HepG2 (cell line): ENCODE measurements at regions not wholly inside any gene's neighbourhood (a gene's known extent, or its start where the extent isn't known, plus 50 kb on each side); places are given as distances from the start of the nearest gene placed in this dataset.

ENCODE experiments used
- ATAC-seq: fragments of 200-7000 bp; cut with Tn5 transposase; 3 replicates; pipeline ENCODE4 v1.9.1; 2020; ENCODE audit warnings: mild to moderate bottlenecking, moderate library complexity
- BruUV-seq: library from RNA; stranded (reverse); fragments of 400-500 nt; replicated peaks from 2 replicates; lab custom pipeline; 2021; lab: Mats Ljungman, UMichigan
- CTCF ChIA-PET: fragments of 300-600 bp; formaldehyde crosslinking; extraction: SDS; loops from one replicate; lab custom pipeline; 2021; ENCODE audit warnings: low total read pairs, inconsistent platforms, low intra/inter-chr PET ratio; lab: Yijun Ruan, JAX
- POLR2A ChIA-PET: fragments of 350-600 bp; sonication (Branson Sonifier 250); formaldehyde crosslinking; loops from one replicate; lab custom pipeline; 2020; ENCODE audit warnings: antibody characterized with exemption, inconsistent platforms; lab: Yijun Ruan, JAX
- DNase-seq: peaks from one replicate; pipeline ENCODE4 v3.0.0-alpha.2; 2015; ENCODE audit warnings: low spot score
- FAIRE-seq: peaks from 3 replicates; lab custom pipeline; 2011; peaks lifted over from hg19 to GRCh38; lab: Jason Lieb, UNC
- H2AFZ ChIP-seq: one replicate; pipeline ENCODE4 v1.6.1; 2011; ENCODE audit warnings: low read length, inconsistent platforms
- H3K27ac ChIP-seq: fragments of 300-600 bp; 3 replicates; pipeline ENCODE4 v1.8.0; 2011; ENCODE audit warnings: mixed run types, mild to moderate bottlenecking, mixed read lengths, low read length, inconsistent platforms; ENCODE audit not compliant: insufficient read depth; ENCODE audit errors: extremely low read length
- H3K27me3 ChIP-seq, 2 experiments: fragments of 200-600 bp in 1 of 2; 2 replicates in 1 of 2; 3 replicates in 1 of 2; pipeline versions ENCODE4 v1.6.0 to v1.8.0; 2011; ENCODE audit warnings: low read length in 2 of 2, mild to moderate bottlenecking in 2 of 2, moderate library complexity in 2 of 2, inconsistent platforms in 1 of 2; ENCODE audit not compliant: insufficient read depth in 2 of 2, control insufficient read depth in 1 of 2
- H3K36me3 ChIP-seq, 2 experiments: fragments of 200-600 bp in 1 of 2; replicated peaks in 1 of 2; 2 replicates in 1 of 2; 3 replicates in 1 of 2; pipeline versions ENCODE4 v1.5.1 to v1.8.0; 2011; ENCODE audit warnings: low read length in 2 of 2, inconsistent platforms in 1 of 2; ENCODE audit not compliant: insufficient read depth in 2 of 2, control insufficient read depth in 1 of 2
- H3K4me1 ChIP-seq: 2 replicates; pipeline ENCODE4 v1.5.1; 2012; ENCODE audit warnings: low read length, inconsistent platforms; ENCODE audit not compliant: insufficient read depth
- H3K4me2 ChIP-seq: 2 replicates; pipeline ENCODE4 v1.6.0; 2011; ENCODE audit warnings: low read depth, low read length, inconsistent platforms
- H3K4me3 ChIP-seq, 3 experiments: fragments of 200-600 bp in 1 of 3; sonication (generic), shearing (Covaris generic) in 1 of 3; replicated peaks in 1 of 3; 2 replicates each; pipeline ENCODE4 v1.5.1; 2011 to 2016; ENCODE audit warnings: low read length in 3 of 3, inconsistent platforms in 2 of 3, low read depth in 2 of 3, mild to moderate bottlenecking in 2 of 3, control low read depth in 1 of 3, mixed read lengths in 1 of 3; ENCODE audit not compliant: insufficient read depth in 1 of 3
- H3K79me2 ChIP-seq: one replicate; pipeline ENCODE4 v1.6.1; 2011; ENCODE audit warnings: low read length, inconsistent platforms; ENCODE audit not compliant: insufficient read depth
- H3K9ac ChIP-seq: 2 replicates; pipeline ENCODE4 v1.6.0; 2011; ENCODE audit warnings: mild to moderate bottlenecking, low read depth, low read length, inconsistent platforms; ENCODE audit not compliant: insufficient read depth
- H3K9me3 ChIP-seq: 2 replicates; pipeline ENCODE4 v1.5.1; 2012; ENCODE audit warnings: mild to moderate bottlenecking, low read length
- H4K20me1 ChIP-seq: 2 replicates; pipeline ENCODE4 v1.6.0; 2011; ENCODE audit warnings: inconsistent platforms, mild to moderate bottlenecking, low read length, moderate library complexity; ENCODE audit not compliant: insufficient read depth
- BORCS8-MEF2B ChIP-seq: sonication (generic); formaldehyde crosslinking; IDR thresholded peaks from 2 replicates; pipeline ENCODE4 v1.8.0; 2022; ENCODE audit warnings: mild to moderate bottlenecking, missing genetic modification reagents
- CBFB ChIP-seq: sonication (generic); formaldehyde crosslinking; IDR thresholded peaks from 2 replicates; pipeline ENCODE4 v1.4.0; 2020; ENCODE audit warnings: missing genetic modification reagents
- KMT2B ChIP-seq: IDR thresholded peaks from 2 replicates; pipeline ENCODE4 v1.6.1; 2016; ENCODE audit warnings: missing genetic modification reagents, missing compliant biosample characterization
- MAF1 ChIP-seq: sonication (generic); formaldehyde crosslinking; IDR thresholded peaks from 2 replicates; pipeline ENCODE4 v1.5.0; 2020; ENCODE audit warnings: missing genetic modification reagents, borderline replicate concordance
- TAF1 ChIP-seq: sonication (generic); formaldehyde crosslinking; IDR thresholded peaks from 2 replicates; pipeline ENCODE4 v1.4.0; 2020; ENCODE audit warnings: missing genetic modification reagents
- ZMYM2 ChIP-seq: sonication (generic); formaldehyde crosslinking; IDR thresholded peaks from 2 replicates; pipeline ENCODE4 v1.8.0; 2022; ENCODE audit warnings: mild to moderate bottlenecking, missing genetic modification reagents
- ZNF292 ChIP-seq: sonication (generic); formaldehyde crosslinking; IDR thresholded peaks from 2 replicates; pipeline ENCODE4 v1.8.1; 2022; ENCODE audit warnings: mild to moderate bottlenecking, low read depth, missing genetic modification reagents, borderline replicate concordance
- ZNF317 ChIP-seq: sonication (generic); formaldehyde crosslinking; IDR thresholded peaks from 2 replicates; pipeline ENCODE4 v1.5.0; 2020; ENCODE audit warnings: mild to moderate bottlenecking, missing genetic modification reagents
- ZNF670 ChIP-seq: sonication (generic); formaldehyde crosslinking; IDR thresholded peaks from 2 replicates; pipeline ENCODE4 v1.8.0; 2022; ENCODE audit warnings: mild to moderate bottlenecking, missing genetic modification reagents, borderline replicate concordance
- WGBS: methylation state at CpG from one replicate; pipeline ENCODE4 v1.1.6; 2017; ENCODE audit warnings: low lambda C conversion rate; 5-methylcytosine and 5-hydroxymethylcytosine counted together
- in situ Hi-C: cut with HindIII; loops from 2 replicates; pipeline ENCODE4 v1.10.0; 2017; ENCODE audit warnings: low pct_unique_long_range_greater_than_20kb; ENCODE audit not compliant: extremely low pct_ligation_motif_present
- intact Hi-C: fragments of 100-400 bp; cut with micrococcal nuclease; formaldehyde crosslinking; loops from one replicate; pipeline ENCODE4 v1.10.0; 2022; ENCODE audit not compliant: unreplicated experiment
- TF ChIP-seq, protein P1 (sequence below): IDR thresholded peaks from 2 replicates; pipeline ENCODE4 v1.6.1; 2016; ENCODE audit warnings: missing biosample characterization, missing genetic modification reagents, low read depth
- TF ChIP-seq, protein P2 (sequence below), 2 experiments: fragments of 450-650 bp in 1 of 2; sonication (generic) in 1 of 2; formaldehyde crosslinking in 1 of 2; IDR thresholded peaks; 2 replicates each; pipeline versions ENCODE4 v1.6.1 to v1.8.0; 2016 to 2022; ENCODE audit warnings: antibody characterized with exemption in 1 of 2, mild to moderate bottlenecking in 1 of 2, missing genetic modification reagents in 1 of 2

DNA sequence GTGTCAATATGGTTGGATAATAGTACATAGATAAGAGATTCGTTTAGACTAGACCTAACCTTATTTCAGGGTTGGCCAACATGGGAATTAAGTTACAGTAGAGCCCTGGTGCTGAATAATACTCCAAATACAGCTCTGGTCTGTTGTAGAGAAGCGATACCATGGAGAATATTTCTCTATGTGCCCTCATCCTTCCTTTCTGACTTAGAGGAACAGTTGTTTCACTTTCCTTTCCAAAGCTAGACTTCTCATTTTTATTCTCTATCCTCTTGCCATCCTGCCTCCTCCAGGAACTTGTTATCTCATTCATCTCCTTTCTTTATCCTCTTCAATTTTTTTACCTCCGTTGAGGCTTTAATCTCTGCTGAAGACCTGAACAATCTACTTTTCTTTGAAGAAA, 68.9 kb downstream of the EDN1 start (continued):
- TF ChIP-seq, protein P1, sequence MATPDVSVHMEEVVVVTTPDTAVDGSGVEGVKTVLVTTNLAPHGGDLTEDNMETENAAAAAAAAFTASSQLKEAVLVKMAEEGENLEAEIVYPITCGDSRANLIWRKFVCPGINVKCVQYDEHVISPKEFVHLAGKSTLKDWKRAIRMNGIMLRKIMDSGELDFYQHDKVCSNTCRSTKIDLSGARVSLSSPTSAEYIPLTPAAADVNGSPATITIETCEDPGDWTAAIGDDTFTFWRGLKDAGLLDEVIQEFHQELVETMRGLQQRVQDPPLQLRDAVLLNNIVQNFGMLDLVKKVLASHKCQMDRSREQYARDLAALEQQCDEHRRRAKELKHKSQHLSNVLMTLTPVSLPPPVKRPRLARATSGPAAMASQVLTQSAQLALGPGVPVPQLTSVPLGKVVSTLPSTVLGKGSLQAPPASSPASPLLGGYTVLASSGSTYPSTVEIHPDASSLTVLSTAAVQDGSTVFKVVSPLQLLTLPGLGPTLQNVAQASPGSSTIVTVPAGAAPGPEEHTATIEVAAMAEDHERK (CRISPR knock-in tag): no peak
- TF ChIP-seq ZNF670 (CRISPR knock-in tag) (no peak), KMT2B (no peak), ZMYM2 (CRISPR knock-in tag) (no peak), TAF1 (CRISPR knock-in tag) (no peak), ZNF317 (CRISPR knock-in tag) (no peak)

DNA sequence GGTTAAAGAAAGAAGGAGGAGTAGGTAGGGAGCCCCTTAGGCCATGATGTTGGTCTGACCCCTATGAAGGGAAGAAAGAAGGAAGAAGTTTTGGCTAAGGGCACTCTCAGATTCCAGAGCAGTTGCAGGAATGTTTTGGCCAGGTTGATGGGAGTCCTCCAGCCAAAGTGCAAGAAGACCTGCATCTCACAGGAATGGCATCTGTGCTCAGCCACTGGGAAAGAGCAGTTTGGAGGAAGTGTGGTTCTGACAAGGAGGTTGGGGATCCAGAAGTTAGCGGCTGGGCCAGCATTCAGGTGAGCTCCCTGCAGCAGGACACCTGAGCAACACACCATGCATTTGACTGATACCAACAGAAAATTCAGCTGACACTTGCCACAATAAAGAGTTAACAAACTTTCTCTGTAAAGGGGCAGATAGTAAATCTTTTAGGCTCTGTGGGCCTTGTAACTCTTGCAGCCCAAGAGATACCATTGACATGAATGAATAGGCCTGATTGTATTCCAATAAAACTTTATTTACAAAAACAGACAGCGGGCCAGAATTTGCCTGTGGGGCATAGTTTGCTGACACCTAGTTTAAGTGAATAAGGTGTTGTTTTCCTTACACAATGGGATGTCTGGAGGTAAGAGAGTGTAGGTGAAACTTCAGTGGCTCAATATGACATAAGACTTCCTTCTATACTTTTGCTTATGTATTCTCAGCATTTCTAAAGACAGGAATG, 71.0 kb downstream of the EDN1 start:
- DNase-seq (no peak), FAIRE-seq (no peak), ATAC-seq (no peak)
- Histone ChIP-seq H3K9me3 (no peaks in the 10 kb centered on the region), H2AFZ (no peak overlapping the region), H3K27ac (no peak overlapping the region), H3K4me2 (no peak overlapping the region), H3K4me3 (no peak overlapping the region), H3K36me3 (no peaks in the 10 kb centered on the region), H3K79me2 (no peaks in the 10 kb centered on the region), H3K27me3 (no peaks in the 10 kb centered on the region), H3K9ac (no peak overlapping the region), H4K20me1 (no peaks in the 10 kb centered on the region), H3K4me1 (peaks cover 34% of the 10 kb centered on the region)
- intact Hi-C loops: no loop called here
- in situ Hi-C loops: no loop called here
- POLR2A ChIA-PET: interaction anchor here (2.9 kb wide), 1 partner anchor 13 kb away, joined by 7 read pairs; no protein-coding TSS in a partner anchor
- no TSS peak for BruUV-seq
- CTCF ChIA-PET: no interaction called here
- no peak for TF ChIP-seq BORCS8-MEF2B (CRISPR knock-in tag)
- TF ChIP-seq ZNF292: no peak
- no peak for TF ChIP-seq CBFB
- TF ChIP-seq MAF1: no peak
- TF ChIP-seq, protein P2, sequence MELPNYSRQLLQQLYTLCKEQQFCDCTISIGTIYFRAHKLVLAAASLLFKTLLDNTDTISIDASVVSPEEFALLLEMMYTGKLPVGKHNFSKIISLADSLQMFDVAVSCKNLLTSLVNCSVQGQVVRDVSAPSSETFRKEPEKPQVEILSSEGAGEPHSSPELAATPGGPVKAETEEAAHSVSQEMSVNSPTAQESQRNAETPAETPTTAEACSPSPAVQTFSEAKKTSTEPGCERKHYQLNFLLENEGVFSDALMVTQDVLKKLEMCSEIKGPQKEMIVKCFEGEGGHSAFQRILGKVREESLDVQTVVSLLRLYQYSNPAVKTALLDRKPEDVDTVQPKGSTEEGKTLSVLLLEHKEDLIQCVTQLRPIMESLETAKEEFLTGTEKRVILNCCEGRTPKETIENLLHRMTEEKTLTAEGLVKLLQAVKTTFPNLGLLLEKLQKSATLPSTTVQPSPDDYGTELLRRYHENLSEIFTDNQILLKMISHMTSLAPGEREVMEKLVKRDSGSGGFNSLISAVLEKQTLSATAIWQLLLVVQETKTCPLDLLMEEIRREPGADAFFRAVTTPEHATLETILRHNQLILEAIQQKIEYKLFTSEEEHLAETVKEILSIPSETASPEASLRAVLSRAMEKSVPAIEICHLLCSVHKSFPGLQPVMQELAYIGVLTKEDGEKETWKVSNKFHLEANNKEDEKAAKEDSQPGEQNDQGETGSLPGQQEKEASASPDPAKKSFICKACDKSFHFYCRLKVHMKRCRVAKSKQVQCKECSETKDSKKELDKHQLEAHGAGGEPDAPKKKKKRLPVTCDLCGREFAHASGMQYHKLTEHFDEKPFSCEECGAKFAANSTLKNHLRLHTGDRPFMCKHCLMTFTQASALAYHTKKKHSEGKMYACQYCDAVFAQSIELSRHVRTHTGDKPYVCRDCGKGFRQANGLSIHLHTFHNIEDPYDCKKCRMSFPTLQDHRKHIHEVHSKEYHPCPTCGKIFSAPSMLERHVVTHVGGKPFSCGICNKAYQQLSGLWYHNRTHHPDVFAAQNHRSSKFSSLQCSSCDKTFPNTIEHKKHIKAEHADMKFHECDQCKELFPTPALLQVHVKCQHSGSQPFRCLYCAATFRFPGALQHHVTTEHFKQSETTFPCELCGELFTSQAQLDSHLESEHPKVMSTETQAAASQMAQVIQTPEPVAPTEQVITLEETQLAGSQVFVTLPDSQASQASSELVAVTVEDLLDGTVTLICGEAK (IDR thresholded peaks at IDR 0.05): no peak
- TF ChIP-seq, protein P2 (CRISPR knock-in tag; IDR thresholded peaks at IDR 0.05): peak; percentile 75; the same call in 1 of the 2 replicates
- WGBS: 62% methylated on average over 2 of the region's 2 CpGs
